ENCODE measurements at regions not wholly inside any gene's neighbourhood (a gene's known extent, or its start where the extent isn't known, plus 50 kb on each side); places are given as distances from the start of the nearest gene placed in this dataset.
"Not testable (repeated sequence)": the region's sequence is repeated elsewhere in the genome, so short reads cannot be mapped to it uniquely, and the experiment has no call there.

GRCh38 chr13:88022431-88023208, 351.4 kb downstream of the SLITRK5 start:
- Histone ChIP-seq H3K27ac (no peak overlapping the region), H3K36me3 (no peaks in the 10 kb centered on the region), H3K4me1 (no peaks in the 10 kb centered on the region), H3K9me3 (no peaks in the 10 kb centered on the region), H3K4me3 (replicated peaks in 1 of 3) (no peak overlapping the region), H3K27me3 (no peaks in the 10 kb centered on the region)
- TF ChIP-seq CTCF (IDR thresholded peaks at IDR 0.05) (no peak), POLR2A (IDR thresholded peaks at IDR 0.05) (no peak)
- intact Hi-C loops (cut with DNase I): no loop called here
- 67 to 79% methylated on average over 3 of the region's 3 CpGs for WGBS, 2 donors
- no peak for DNase-seq

DNA sequence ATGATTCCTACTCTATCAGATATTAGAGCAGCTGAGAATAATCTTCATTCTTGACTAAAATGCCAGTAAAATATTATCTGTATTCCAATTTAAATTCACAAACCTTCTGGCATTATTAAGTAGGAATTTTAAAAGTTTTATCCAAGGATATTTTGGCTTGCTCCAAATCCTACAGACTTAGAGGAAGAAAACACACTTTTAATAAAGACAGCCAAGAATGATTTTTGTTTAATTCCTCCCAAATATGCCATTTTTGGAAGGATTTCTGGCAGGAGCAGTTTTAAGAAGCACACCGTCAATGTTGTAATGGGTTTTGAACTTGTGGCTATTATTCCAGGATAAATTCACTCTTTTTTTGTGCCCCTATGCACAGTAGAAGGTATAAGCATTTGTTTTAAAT, 355.1 kb downstream of the SLITRK5 start:
- no peaks in the 10 kb centered on the region for H3K4me1 ChIP-seq
- WGBS, 2 donors: 0 to 86% methylated on average over 1 of the region's 1 CpG
- intact Hi-C loops (cut with DNase I): no loop called here
- H3K36me3 ChIP-seq: no peaks in the 10 kb centered on the region
- H3K9me3 ChIP-seq: no peaks in the 10 kb centered on the region
- no peaks in the 10 kb centered on the region for H3K27me3 ChIP-seq
- no peak overlapping the region for H3K27ac ChIP-seq
- no peak for DNase-seq
- no peak overlapping the region for H3K4me3 ChIP-seq (replicated peaks in 1 of 3)
- TF ChIP-seq POLR2A (IDR thresholded peaks at IDR 0.05) (no peak), CTCF (IDR thresholded peaks at IDR 0.05) (no peak)

GRCh38 chr13:88031980-88032559, 360.9 kb downstream of the SLITRK5 start:
- no peaks in the 10 kb centered on the region for H3K9me3 ChIP-seq
- H3K27ac ChIP-seq: no peak overlapping the region
- H3K4me3 ChIP-seq (replicated peaks in 1 of 3): no peak overlapping the region
- TF ChIP-seq CTCF (IDR thresholded peaks at IDR 0.05): no peak
- H3K27me3 ChIP-seq: no peaks in the 10 kb centered on the region
- H3K36me3 ChIP-seq: no peaks in the 10 kb centered on the region
- no peaks in the 10 kb centered on the region for H3K4me1 ChIP-seq
- DNase-seq: no peak
- intact Hi-C loops (cut with DNase I): no loop called here

- H3K4me1 ChIP-seq; H3K27ac ChIP-seq; H3K9me3 ChIP-seq; intact Hi-C loops (cut with DNase I); DNase-seq; H3K27me3 ChIP-seq; H3K36me3 ChIP-seq; H3K4me3 ChIP-seq (replicated peaks in 1 of 3): not testable (repeated sequence)
- 95 to 96% methylated on average over 8 of the region's 8 CpGs for WGBS, 2 donors
These were observed 365.0 kb downstream of the SLITRK5 start for GRCh38 chr13:88036205-88036604.

GRCh38 chr13:88042489-88042888, 371.3 kb downstream of the SLITRK5 start:
- Histone ChIP-seq H3K36me3 (no peaks in the 10 kb centered on the region), H3K9me3 (no peaks in the 10 kb centered on the region), H3K27me3 (no peaks in the 10 kb centered on the region), H3K4me1 (no peaks in the 10 kb centered on the region), H3K27ac (no peak overlapping the region), H3K4me3 (replicated peaks in 1 of 3) (no peak overlapping the region)
- TF ChIP-seq POLR2A (IDR thresholded peaks at IDR 0.05) (no peak), CTCF (IDR thresholded peaks at IDR 0.05) (no peak)
- intact Hi-C loops (cut with DNase I): no loop called here
- DNase-seq: no peak
- WGBS, 2 donors: 31 to 32% methylated on average over 1 of the region's 1 CpG

All from thyroid gland (tissue), 4 donors.